HCT116 (cell line): ENCODE measurements at regions not wholly inside any gene's neighbourhood (a gene's known extent, or its start where the extent isn't known, plus 50 kb on each side); places are given as distances from the start of the nearest gene placed in this dataset.

Experiments used
- ATAC-seq: fragments of 200-7000 bp; cut with Tn5 transposase; 2 replicates; pipeline ENCODE4 v1.9.1; 2020; ENCODE audit warnings: mild to moderate bottlenecking, moderate library complexity
- BruUV-seq: library from RNA; stranded (reverse); fragments of 400-500 nt; replicated peaks from 2 replicates; lab custom pipeline; 2021; lab: Mats Ljungman, UMichigan
- CTCF ChIA-PET: fragments of 300-600 bp; sonication (Branson Sonifier 250); formaldehyde crosslinking; loops from one replicate; lab custom pipeline; 2021; ENCODE audit warnings: antibody characterized with exemption; lab: Charles Lee
- POLR2A ChIA-PET: fragments of 300-600, 350-600 bp; sonication (Branson Sonifier 250); formaldehyde crosslinking; loops from one replicate; lab custom pipeline; 2021; ENCODE audit warnings: antibody characterized with exemption; lab: Charles Lee
- RAD21 ChIA-PET, 2 experiments: fragments of 300-600 bp; sonication (Branson Sonifier 250); formaldehyde crosslinking; loops; one replicate each; lab custom pipeline; 2023; ENCODE audit warnings: low total read pairs in 2 of 2; ENCODE audit not compliant: uncharacterized antibody in 2 of 2, unreplicated experiment in 2 of 2, low non-redundant PET in 1 of 2; lab: Charles Lee
- DNase-seq: peaks from one replicate; pipeline ENCODE4 v3.0.0-alpha.2; 2010; ENCODE audit warnings: low read depth, low spot score
- H2AFZ ChIP-seq: fragments of 200-600 bp; shearing (Covaris generic), sonication (generic); 2 replicates; pipeline ENCODE4 v1.6.1; 2017; ENCODE audit warnings: low read depth, mixed run types, mixed read lengths, antibody characterized with exemption, low read length; ENCODE audit not compliant: poor library complexity, severe bottlenecking
- H3K27ac ChIP-seq: 2 replicates; pipeline ENCODE4 v1.5.1; 2012; ENCODE audit warnings: low read depth, low read length
- H3K27me3 ChIP-seq: fragments of 200-600 bp; sonication (generic); 2 replicates; pipeline ENCODE4 v1.6.1; 2016; ENCODE audit warnings: mixed run types, low read length, mixed read lengths; ENCODE audit not compliant: insufficient read depth
- H3K36me3 ChIP-seq, 2 experiments: fragments of 200-500 bp in 1 of 2; fragments of 200-600 bp in 1 of 2; sonication (Bioruptor generic) in 1 of 2; sonication (generic) in 1 of 2; 2 replicates each; pipeline versions ENCODE4 v1.5.1 to v1.6.1; 2014 to 2016; ENCODE audit warnings: low read length in 2 of 2, inconsistent platforms in 1 of 2, mixed read lengths in 1 of 2, mixed run types in 1 of 2; ENCODE audit not compliant: insufficient read depth in 2 of 2, control insufficient read depth in 1 of 2
- H3K4me1 ChIP-seq, 2 experiments: fragments of 200-600 bp in 1 of 2; sonication (generic) in 1 of 2; 2 replicates each; pipeline versions ENCODE4 v1.5.1 to v1.6.1; 2012 to 2017; ENCODE audit warnings: low read length in 2 of 2, inconsistent platforms in 1 of 2, mild to moderate bottlenecking in 1 of 2, mixed read lengths in 1 of 2, mixed run types in 1 of 2, moderate library complexity in 1 of 2; ENCODE audit not compliant: insufficient read depth in 2 of 2, control insufficient read depth in 1 of 2
- H3K4me2 ChIP-seq: fragments of 200-600 bp; sonication (generic); 2 replicates; pipeline ENCODE4 v1.6.1; 2017; ENCODE audit warnings: mixed run types, low read length, mixed read lengths
- H3K4me3 ChIP-seq, 2 experiments: fragments of 200-600 bp in 1 of 2; sonication (generic) in 1 of 2; replicated peaks in 1 of 2; 2 replicates each; pipeline ENCODE4 v1.5.1; 2011 to 2016; ENCODE audit warnings: low read length in 2 of 2, control low read depth in 1 of 2, low read depth in 1 of 2, mild to moderate bottlenecking in 1 of 2, mixed read lengths in 1 of 2, mixed run types in 1 of 2
- H3K79me2 ChIP-seq: fragments of 200-600 bp; sonication (generic); 2 replicates; pipeline ENCODE4 v1.6.1; 2017; ENCODE audit warnings: mild to moderate bottlenecking, mixed run types, low read length, moderate library complexity, mixed read lengths; ENCODE audit not compliant: insufficient read depth
- H3K9ac ChIP-seq: fragments of 200-600 bp; sonication (generic); 2 replicates; pipeline ENCODE4 v1.6.1; 2016; ENCODE audit warnings: low read length, mixed read lengths
- H3K9me2 ChIP-seq: fragments of 200-600 bp; sonication (generic), shearing (Covaris generic); 2 replicates; pipeline ENCODE4 v1.6.1; 2017; ENCODE audit warnings: mixed run types, mild to moderate bottlenecking, moderate library complexity; ENCODE audit not compliant: insufficient read depth
- H3K9me3 ChIP-seq, 2 experiments: fragments of 200-500 bp in 1 of 2; fragments of 200-600 bp in 1 of 2; sonication (Bioruptor generic) in 1 of 2; sonication (generic) in 1 of 2; 2 replicates each; pipeline ENCODE4 v1.6.1; 2014 to 2017; ENCODE audit warnings: low read length in 2 of 2, mixed read lengths in 2 of 2, inconsistent platforms in 1 of 2, low read depth in 1 of 2, mild to moderate bottlenecking in 1 of 2, mixed run types in 1 of 2, moderate library complexity in 1 of 2; ENCODE audit not compliant: control insufficient read depth in 1 of 2, insufficient read depth in 1 of 2
- H4K20me1 ChIP-seq: fragments of 200-600 bp; sonication (generic), shearing (Covaris generic); 2 replicates; pipeline ENCODE4 v1.6.1; 2017; ENCODE audit warnings: mixed run types, mild to moderate bottlenecking, moderate library complexity; ENCODE audit not compliant: insufficient read depth
- CEBPB ChIP-seq: IDR thresholded peaks from 2 replicates; pipeline ENCODE4 v1.6.1; 2012; ENCODE audit warnings: low read depth
- EGR1 ChIP-seq: IDR thresholded peaks from 2 replicates; pipeline ENCODE4 v1.6.1; 2012; ENCODE audit warnings: low read depth
- ELF1 ChIP-seq: IDR thresholded peaks from 2 replicates; pipeline ENCODE4 v1.6.1; 2012; ENCODE audit warnings: low read depth, borderline replicate concordance
- FOSL1 ChIP-seq: IDR thresholded peaks from 2 replicates; pipeline ENCODE4 v1.6.1; 2012; ENCODE audit warnings: low read depth
- POLR2A ChIP-seq: IDR thresholded peaks from 2 replicates; pipeline ENCODE4 v1.7.0; 2011; ENCODE audit warnings: borderline replicate concordance; ENCODE audit not compliant: insufficient read depth, insufficient read length; ENCODE audit errors: extremely low read depth
- POLR2AphosphoS5 ChIP-seq: IDR thresholded peaks from 2 replicates; pipeline ENCODE4 v1.6.1; 2011; ENCODE audit warnings: mild to moderate bottlenecking, low read depth, low read length, moderate library complexity
- RAD21 ChIP-seq: IDR thresholded peaks from 2 replicates; pipeline ENCODE4 v1.6.1; 2012; ENCODE audit warnings: low read depth, mild to moderate bottlenecking
- SP1 ChIP-seq: IDR thresholded peaks from 2 replicates; pipeline ENCODE4 v1.6.1; 2012; ENCODE audit warnings: low read depth
- ZFX ChIP-seq: fragments of 450-650 bp; IDR thresholded peaks from 2 replicates; pipeline ENCODE4 v1.6.1; 2017
- intact Hi-C: fragments of 100-400 bp; cut with micrococcal nuclease; formaldehyde crosslinking; loops from 2 replicates; pipeline ENCODE4 v1.10.0; 2022
- TF ChIP-seq, protein P1 (sequence below): IDR thresholded peaks from 2 replicates; pipeline ENCODE4 v1.6.1; 2011; ENCODE audit warnings: mild to moderate bottlenecking, low read length, moderate library complexity; ENCODE audit not compliant: insufficient replicate concordance; ENCODE audit errors: extremely low read depth
- TF ChIP-seq, protein P2 (sequence below): IDR thresholded peaks from 2 replicates; pipeline ENCODE4 v1.6.1; 2012
- TF ChIP-seq, protein P3 (sequence below), 3 experiments: fragments of 200-600 bp in 1 of 3; sonication (generic) in 1 of 3; IDR thresholded peaks in 2 of 3; conservative IDR thresholded peaks in 1 of 3; 2 replicates each; pipeline ENCODE4 v1.5.1; 2012 to 2017; ENCODE audit warnings: low read depth in 2 of 3, low read length in 2 of 3, antibody characterized with exemption in 1 of 3, borderline replicate concordance in 1 of 3, control low read depth in 1 of 3, mild to moderate bottlenecking in 1 of 3, mixed read lengths in 1 of 3, mixed run types in 1 of 3, moderate library complexity in 1 of 3; ENCODE audit not compliant: insufficient read depth in 1 of 3

DNA sequence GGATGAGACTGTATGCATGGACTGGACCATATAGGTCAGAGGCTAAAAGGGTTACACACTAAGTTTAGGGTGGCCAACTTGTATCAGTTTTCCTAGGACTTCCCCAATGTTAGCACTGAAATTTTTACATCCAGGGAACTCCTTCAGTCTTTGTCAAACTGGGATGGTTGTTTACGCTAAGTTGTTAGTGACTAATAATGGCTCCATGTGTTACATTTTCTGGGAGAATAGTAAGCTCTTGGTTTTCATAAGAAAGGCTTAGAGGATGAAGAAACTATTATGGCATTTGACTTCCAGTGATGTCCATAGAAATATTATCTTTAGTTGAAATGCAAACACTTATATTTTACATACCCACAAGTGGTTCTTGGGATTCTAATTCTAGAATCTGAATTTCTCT is 57.9 kb upstream of the ST3GAL6 start:
- no peaks in the 10 kb centered on the region for H3K27me3 ChIP-seq
- no peak overlapping the region for H3K4me3 ChIP-seq
- H3K4me2 ChIP-seq: no peak overlapping the region
- no peak overlapping the region for H3K9ac ChIP-seq
- H3K9me2 ChIP-seq: no peaks in the 10 kb centered on the region
- intact Hi-C loops: no loop called here
- H3K79me2 ChIP-seq: no peaks in the 10 kb centered on the region
- ATAC-seq: no peak
- BruUV-seq: no TSS peak
- H3K4me1 ChIP-seq: no peaks in the 10 kb centered on the region
- ChIA-PET POLR2A (no interaction called here), CTCF (no interaction called here)
- no peaks in the 10 kb centered on the region for H4K20me1 ChIP-seq
- no peak overlapping the region for H3K27ac ChIP-seq
- no peak for DNase-seq
- no peaks in the 10 kb centered on the region for H3K36me3 ChIP-seq
- TF ChIP-seq POLR2AphosphoS5 (no peak), EGR1 (no peak), CEBPB (no peak), FOSL1 (no peak), RAD21 (no peak), ELF1 (no peak), SP1 (no peak), ZFX (no peak), POLR2A (no peak)
- TF ChIP-seq, protein P1, sequence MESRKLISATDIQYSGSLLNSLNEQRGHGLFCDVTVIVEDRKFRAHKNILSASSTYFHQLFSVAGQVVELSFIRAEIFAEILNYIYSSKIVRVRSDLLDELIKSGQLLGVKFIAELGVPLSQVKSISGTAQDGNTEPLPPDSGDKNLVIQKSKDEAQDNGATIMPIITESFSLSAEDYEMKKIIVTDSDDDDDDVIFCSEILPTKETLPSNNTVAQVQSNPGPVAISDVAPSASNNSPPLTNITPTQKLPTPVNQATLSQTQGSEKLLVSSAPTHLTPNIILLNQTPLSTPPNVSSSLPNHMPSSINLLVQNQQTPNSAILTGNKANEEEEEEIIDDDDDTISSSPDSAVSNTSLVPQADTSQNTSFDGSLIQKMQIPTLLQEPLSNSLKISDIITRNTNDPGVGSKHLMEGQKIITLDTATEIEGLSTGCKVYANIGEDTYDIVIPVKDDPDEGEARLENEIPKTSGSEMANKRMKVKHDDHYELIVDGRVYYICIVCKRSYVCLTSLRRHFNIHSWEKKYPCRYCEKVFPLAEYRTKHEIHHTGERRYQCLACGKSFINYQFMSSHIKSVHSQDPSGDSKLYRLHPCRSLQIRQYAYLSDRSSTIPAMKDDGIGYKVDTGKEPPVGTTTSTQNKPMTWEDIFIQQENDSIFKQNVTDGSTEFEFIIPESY: no peak
- TF ChIP-seq, protein P2, sequence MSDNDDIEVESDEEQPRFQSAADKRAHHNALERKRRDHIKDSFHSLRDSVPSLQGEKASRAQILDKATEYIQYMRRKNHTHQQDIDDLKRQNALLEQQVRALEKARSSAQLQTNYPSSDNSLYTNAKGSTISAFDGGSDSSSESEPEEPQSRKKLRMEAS: no peak
- TF ChIP-seq, protein P3, sequence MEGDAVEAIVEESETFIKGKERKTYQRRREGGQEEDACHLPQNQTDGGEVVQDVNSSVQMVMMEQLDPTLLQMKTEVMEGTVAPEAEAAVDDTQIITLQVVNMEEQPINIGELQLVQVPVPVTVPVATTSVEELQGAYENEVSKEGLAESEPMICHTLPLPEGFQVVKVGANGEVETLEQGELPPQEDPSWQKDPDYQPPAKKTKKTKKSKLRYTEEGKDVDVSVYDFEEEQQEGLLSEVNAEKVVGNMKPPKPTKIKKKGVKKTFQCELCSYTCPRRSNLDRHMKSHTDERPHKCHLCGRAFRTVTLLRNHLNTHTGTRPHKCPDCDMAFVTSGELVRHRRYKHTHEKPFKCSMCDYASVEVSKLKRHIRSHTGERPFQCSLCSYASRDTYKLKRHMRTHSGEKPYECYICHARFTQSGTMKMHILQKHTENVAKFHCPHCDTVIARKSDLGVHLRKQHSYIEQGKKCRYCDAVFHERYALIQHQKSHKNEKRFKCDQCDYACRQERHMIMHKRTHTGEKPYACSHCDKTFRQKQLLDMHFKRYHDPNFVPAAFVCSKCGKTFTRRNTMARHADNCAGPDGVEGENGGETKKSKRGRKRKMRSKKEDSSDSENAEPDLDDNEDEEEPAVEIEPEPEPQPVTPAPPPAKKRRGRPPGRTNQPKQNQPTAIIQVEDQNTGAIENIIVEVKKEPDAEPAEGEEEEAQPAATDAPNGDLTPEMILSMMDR (IDR thresholded peaks at IDR 0.05 in 2 of 3, conservative IDR thresholded peaks at IDR 0.05 in 1 of 3; ENCODE audit: borderline replicate concordance in 1 of 3, insufficient read depth in 1 of 3, low read depth in 2 of 3, low read length in 2 of 3): no peak
- TF ChIP-seq, all 23 proteins: peak for 0
- H2AFZ ChIP-seq: no peak overlapping the region
- RAD21 ChIA-PET: no interaction called here
- H3K9me3 ChIP-seq: no peaks in the 10 kb centered on the region
